IMR-90 (cell line): ENCODE measurements at regions not wholly inside any gene's neighbourhood (a gene's known extent, or its start where the extent isn't known, plus 50 kb on each side); places are given as distances from the start of the nearest gene placed in this dataset.

Source experiments
- CEBPB ChIP-seq: IDR thresholded peaks from 2 replicates; pipeline ENCODE4 v1.6.1; 2012; ENCODE audit warnings: low read depth, low read length, improper control_type of control experiment
- CHD1 ChIP-seq: IDR thresholded peaks from 2 replicates; pipeline ENCODE4 v1.6.1; 2012; ENCODE audit warnings: low read depth, low read length, improper control_type of control experiment
- MAZ ChIP-seq: IDR thresholded peaks from 2 replicates; pipeline ENCODE4 v1.6.1; 2012; ENCODE audit warnings: low read depth, mild to moderate bottlenecking, low read length, improper control_type of control experiment, moderate library complexity, borderline replicate concordance
- MXI1 ChIP-seq: IDR thresholded peaks from 2 replicates; pipeline ENCODE4 v1.6.1; 2012; ENCODE audit warnings: low read depth, mild to moderate bottlenecking, low read length, moderate library complexity, borderline replicate concordance
- POLR2A ChIP-seq: IDR thresholded peaks from 2 replicates; pipeline ENCODE4 v1.6.1; 2012; ENCODE audit warnings: mild to moderate bottlenecking, low read depth, low read length
- RAD21 ChIP-seq: IDR thresholded peaks from 2 replicates; pipeline ENCODE4 v1.6.1; 2012; ENCODE audit warnings: low read length, improper control_type of control experiment
- RCOR1 ChIP-seq: IDR thresholded peaks from 2 replicates; pipeline ENCODE4 v1.6.1; 2012; ENCODE audit warnings: mild to moderate bottlenecking, low read length, improper control_type of control experiment; ENCODE audit not compliant: insufficient replicate concordance
- RFX5 ChIP-seq: IDR thresholded peaks from 2 replicates; pipeline ENCODE4 v1.8.0; 2012; ENCODE audit warnings: low read depth, mild to moderate bottlenecking, low read length, moderate library complexity
- SMC3 ChIP-seq: fragments of 150-350 bp; IDR thresholded peaks from 2 replicates; pipeline ENCODE4 v1.6.1; 2016; ENCODE audit warnings: low read depth, mild to moderate bottlenecking, antibody characterized with exemption, low read length, moderate library complexity
- USF2 ChIP-seq: fragments of 150-350 bp; IDR thresholded peaks from 2 replicates; pipeline ENCODE4 v1.6.1; 2017; ENCODE audit warnings: mild to moderate bottlenecking, antibody characterized with exemption, low read length, low read depth
- TF ChIP-seq, protein P1 (sequence below): conservative IDR thresholded peaks from 2 replicates; pipeline ENCODE4 v1.5.1; 2012; ENCODE audit warnings: mild to moderate bottlenecking, low read depth, low read length, improper control_type of control experiment
- TF ChIP-seq, protein P2 (sequence below): fragments of 150-350 bp; IDR thresholded peaks from 2 replicates; pipeline ENCODE4 v1.6.1; 2016; ENCODE audit warnings: low read depth, mild to moderate bottlenecking, low read length, moderate library complexity, borderline replicate concordance

DNA sequence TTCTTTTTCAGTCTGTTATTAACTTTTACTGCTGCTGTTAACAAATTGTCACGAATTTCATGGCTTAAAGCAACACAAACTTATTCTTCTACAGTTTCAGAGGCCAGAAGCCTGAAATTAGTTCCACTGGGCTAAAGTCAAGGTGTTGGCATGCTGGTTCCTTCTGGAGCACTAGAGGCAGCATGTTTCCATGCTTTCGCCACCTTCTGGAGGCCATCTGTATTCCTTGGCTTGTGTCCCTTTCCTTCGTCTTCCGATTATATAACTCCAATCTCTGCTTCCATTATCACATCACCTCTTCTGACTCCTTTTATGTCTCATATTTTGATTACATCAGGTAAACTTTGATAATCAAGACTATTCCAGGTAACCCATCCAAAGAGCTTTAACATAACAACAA is 1742.1 kb downstream of the BRINP3 start:
- TF ChIP-seq POLR2A: no peak
- TF ChIP-seq, protein P1, sequence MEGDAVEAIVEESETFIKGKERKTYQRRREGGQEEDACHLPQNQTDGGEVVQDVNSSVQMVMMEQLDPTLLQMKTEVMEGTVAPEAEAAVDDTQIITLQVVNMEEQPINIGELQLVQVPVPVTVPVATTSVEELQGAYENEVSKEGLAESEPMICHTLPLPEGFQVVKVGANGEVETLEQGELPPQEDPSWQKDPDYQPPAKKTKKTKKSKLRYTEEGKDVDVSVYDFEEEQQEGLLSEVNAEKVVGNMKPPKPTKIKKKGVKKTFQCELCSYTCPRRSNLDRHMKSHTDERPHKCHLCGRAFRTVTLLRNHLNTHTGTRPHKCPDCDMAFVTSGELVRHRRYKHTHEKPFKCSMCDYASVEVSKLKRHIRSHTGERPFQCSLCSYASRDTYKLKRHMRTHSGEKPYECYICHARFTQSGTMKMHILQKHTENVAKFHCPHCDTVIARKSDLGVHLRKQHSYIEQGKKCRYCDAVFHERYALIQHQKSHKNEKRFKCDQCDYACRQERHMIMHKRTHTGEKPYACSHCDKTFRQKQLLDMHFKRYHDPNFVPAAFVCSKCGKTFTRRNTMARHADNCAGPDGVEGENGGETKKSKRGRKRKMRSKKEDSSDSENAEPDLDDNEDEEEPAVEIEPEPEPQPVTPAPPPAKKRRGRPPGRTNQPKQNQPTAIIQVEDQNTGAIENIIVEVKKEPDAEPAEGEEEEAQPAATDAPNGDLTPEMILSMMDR: no peak
- no peak for TF ChIP-seq MXI1
- no peak for TF ChIP-seq USF2
- TF ChIP-seq MAZ: no peak
- TF ChIP-seq RCOR1: no peak
- no peak for TF ChIP-seq SMC3
- TF ChIP-seq CEBPB: no peak
- no peak for TF ChIP-seq RAD21
- TF ChIP-seq, protein P2, sequence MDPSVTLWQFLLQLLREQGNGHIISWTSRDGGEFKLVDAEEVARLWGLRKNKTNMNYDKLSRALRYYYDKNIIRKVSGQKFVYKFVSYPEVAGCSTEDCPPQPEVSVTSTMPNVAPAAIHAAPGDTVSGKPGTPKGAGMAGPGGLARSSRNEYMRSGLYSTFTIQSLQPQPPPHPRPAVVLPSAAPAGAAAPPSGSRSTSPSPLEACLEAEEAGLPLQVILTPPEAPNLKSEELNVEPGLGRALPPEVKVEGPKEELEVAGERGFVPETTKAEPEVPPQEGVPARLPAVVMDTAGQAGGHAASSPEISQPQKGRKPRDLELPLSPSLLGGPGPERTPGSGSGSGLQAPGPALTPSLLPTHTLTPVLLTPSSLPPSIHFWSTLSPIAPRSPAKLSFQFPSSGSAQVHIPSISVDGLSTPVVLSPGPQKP: no peak
- TF ChIP-seq RFX5: no peak
- TF ChIP-seq CHD1: no peak
